HFFc6 (cell line): ENCODE measurements at regions not wholly inside any gene's neighbourhood (a gene's known extent, or its start where the extent isn't known, plus 50 kb on each side); places are given as distances from the start of the nearest gene placed in this dataset.

Source experiments
- DNase-seq: peaks from one replicate; pipeline ENCODE4 v3.0.0-alpha.2; 2018
- H3K27ac Mint-ChIP-seq: 2 replicates; pipeline ENCODE4 v1.8.0; 2020; ENCODE audit warnings: mild to moderate bottlenecking, mixed read lengths
- H3K27me3 Mint-ChIP-seq: 2 replicates; pipeline ENCODE4 v1.8.0; 2021; ENCODE audit warnings: mild to moderate bottlenecking, moderate library complexity, mixed read lengths; ENCODE audit not compliant: insufficient read depth
- H3K36me3 Mint-ChIP-seq: 2 replicates; pipeline ENCODE4 v1.8.0; 2021; ENCODE audit warnings: low read depth, mixed read lengths
- H3K4me1 Mint-ChIP-seq: 2 replicates; pipeline ENCODE4 v1.8.0; 2020; ENCODE audit warnings: low read depth, mixed read lengths
- H3K4me3 Mint-ChIP-seq: 2 replicates; pipeline ENCODE4 v1.8.0; 2020; ENCODE audit warnings: mild to moderate bottlenecking, moderate library complexity, mixed read lengths
- H3K9me3 Mint-ChIP-seq: 2 replicates; pipeline ENCODE4 v1.8.0; 2020; ENCODE audit warnings: mild to moderate bottlenecking, mixed read lengths
- CTCF ChIP-seq: fragments of 200-600 bp; sonication (generic); IDR thresholded peaks from 2 replicates; pipeline ENCODE4 v1.5.0; 2021; ENCODE audit warnings: antibody characterized with exemption, mild to moderate bottlenecking

GRCh38 chr11:123286255-123286654 is 91.2 kb upstream of the CLMP start:
- no peaks in the 10 kb centered on the region for H3K9me3 Mint-ChIP-seq
- no peak overlapping the region for H3K4me3 Mint-ChIP-seq
- TF ChIP-seq CTCF: no peak
- peaks cover 11% of the 10 kb centered on the region; the same call in 1 of the 2 replicates for H3K4me1 Mint-ChIP-seq
- no peak overlapping the region for H3K27ac Mint-ChIP-seq
- no peaks in the 10 kb centered on the region for H3K36me3 Mint-ChIP-seq
- peaks cover 26% of the 10 kb centered on the region for H3K27me3 Mint-ChIP-seq
- no peak for DNase-seq

GRCh38 chr11:123284454-123284853 is 89.4 kb upstream of the CLMP start:
- no peak for TF ChIP-seq CTCF
- no peak for DNase-seq
- H3K27me3 Mint-ChIP-seq: peaks cover 22% of the 10 kb centered on the region
- peaks cover 11% of the 10 kb centered on the region; the same call in 1 of the 2 replicates for H3K4me1 Mint-ChIP-seq
- no peak overlapping the region for H3K27ac Mint-ChIP-seq
- H3K9me3 Mint-ChIP-seq: no peaks in the 10 kb centered on the region
- H3K4me3 Mint-ChIP-seq: no peak overlapping the region
- no peaks in the 10 kb centered on the region for H3K36me3 Mint-ChIP-seq

GRCh38 chr11:123282597-123282996 is 87.5 kb upstream of the CLMP start:
- TF ChIP-seq CTCF: no peak
- DNase-seq: no peak
- peaks cover 20% of the 10 kb centered on the region for H3K27me3 Mint-ChIP-seq
- no peak overlapping the region for H3K4me3 Mint-ChIP-seq
- H3K27ac Mint-ChIP-seq: no peak overlapping the region
- H3K9me3 Mint-ChIP-seq: peaks cover 4% of the 10 kb centered on the region; the same call in 1 of the 2 replicates
- no peaks in the 10 kb centered on the region for H3K36me3 Mint-ChIP-seq
- H3K4me1 Mint-ChIP-seq: peaks cover 18% of the 10 kb centered on the region

- DNase-seq: no peak
- peaks cover 4% of the 10 kb centered on the region; the same call in 1 of the 2 replicates for H3K9me3 Mint-ChIP-seq
- no peak overlapping the region for H3K27ac Mint-ChIP-seq
- peaks cover 29% of the 10 kb centered on the region for H3K4me1 Mint-ChIP-seq
- peaks cover 2% of the 10 kb centered on the region for H3K27me3 Mint-ChIP-seq
- H3K36me3 Mint-ChIP-seq: no peaks in the 10 kb centered on the region
- no peak overlapping the region; the same call in 1 of the 2 replicates for H3K4me3 Mint-ChIP-seq
- no peak for TF ChIP-seq CTCF
Observed at GRCh38 chr11:123273616-123274015, 78.6 kb upstream of the CLMP start.

- no peak for TF ChIP-seq CTCF
- Mint-ChIP-seq H3K36me3 (no peaks in the 10 kb centered on the region), H3K4me3 (no peak overlapping the region), H3K9me3 (no peaks in the 10 kb centered on the region), H3K27ac (no peak overlapping the region), H3K4me1 (peaks cover 33% of the 10 kb centered on the region), H3K27me3 (peaks cover 2% of the 10 kb centered on the region)
- DNase-seq: no peak
Observed at GRCh38 chr11:123272565-123272964, 77.5 kb upstream of the CLMP start.

- H3K27ac Mint-ChIP-seq: peak overlapping the region; percentile 7; the same call in 1 of the 2 replicates
- H3K27me3 Mint-ChIP-seq: no peaks in the 10 kb centered on the region
- H3K36me3 Mint-ChIP-seq: no peaks in the 10 kb centered on the region
- DNase-seq: no peak
- no peak for TF ChIP-seq CTCF
- peaks cover 57% of the 10 kb centered on the region for H3K4me1 Mint-ChIP-seq
- no peak overlapping the region for H3K4me3 Mint-ChIP-seq
- no peaks in the 10 kb centered on the region for H3K9me3 Mint-ChIP-seq
Observed at GRCh38 chr11:123268156-123268555, 73.1 kb upstream of the CLMP start.
